AG08396 (cell line): ENCODE measurements at regions not wholly inside any gene's neighbourhood (a gene's known extent, or its start where the extent isn't known, plus 50 kb on each side); places are given as distances from the start of the nearest gene placed in this dataset.
"Not testable (repeated sequence)": the region's sequence is repeated elsewhere in the genome, so short reads cannot be mapped to it uniquely, and the experiment has no call there.

ENCODE experiments used
- DNase-seq: peaks from one replicate; pipeline ENCODE4 v3.0.0; 2012; ENCODE audit warnings: low spot score, mixed read lengths

GRCh38 chr13:65943708-65944107, 1286.4 kb downstream of the PCDH9 start:
- no peak for DNase-seq

- no peak for DNase-seq
These were observed 1287.1 kb downstream of the PCDH9 start for GRCh38 chr13:65943024-65943423.

DNA sequence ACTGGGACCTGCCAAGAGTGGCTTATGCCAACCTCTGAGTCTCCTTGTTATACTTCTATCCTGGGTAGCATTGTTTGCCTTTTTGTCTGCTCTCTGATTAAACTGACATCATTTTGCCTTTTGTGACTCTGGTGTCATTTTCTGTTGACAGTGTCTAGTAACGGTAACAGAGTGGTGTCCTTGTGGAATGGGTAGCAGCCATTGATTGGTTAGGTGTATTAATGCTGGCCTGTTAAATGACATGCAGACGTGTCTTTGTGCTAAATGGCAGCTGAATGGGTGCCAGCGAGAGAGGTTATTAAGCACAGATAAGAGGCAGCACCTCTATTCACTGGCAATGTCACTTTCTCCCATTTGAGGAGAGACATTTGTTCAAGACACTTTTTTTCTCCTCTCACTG, 1289.4 kb downstream of the PCDH9 start:
- DNase-seq, result no peak

DNA sequence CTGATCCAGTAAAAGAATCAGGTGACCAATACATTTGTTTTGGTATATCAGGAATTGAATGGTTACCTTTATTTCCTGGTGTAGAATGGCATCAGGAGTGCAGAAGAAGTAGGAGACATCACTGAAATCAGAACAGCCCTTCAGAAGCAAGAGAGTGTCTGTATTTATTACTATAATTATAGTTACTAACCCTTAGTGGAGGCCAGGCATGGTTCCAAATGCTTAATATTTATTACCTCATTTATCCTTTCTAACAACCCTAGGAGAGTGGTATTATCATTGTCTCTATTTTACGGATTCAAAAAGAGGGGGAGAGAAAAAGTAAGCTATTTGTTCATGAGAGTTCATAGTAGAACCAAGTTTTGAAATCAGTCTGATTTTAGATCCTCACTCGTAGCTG, 1292.9 kb downstream of the PCDH9 start:
- DNase-seq, result no peak

GRCh38 chr13:65936249-65936648, 1293.9 kb downstream of the PCDH9 start:
- no peak for DNase-seq

DNA sequence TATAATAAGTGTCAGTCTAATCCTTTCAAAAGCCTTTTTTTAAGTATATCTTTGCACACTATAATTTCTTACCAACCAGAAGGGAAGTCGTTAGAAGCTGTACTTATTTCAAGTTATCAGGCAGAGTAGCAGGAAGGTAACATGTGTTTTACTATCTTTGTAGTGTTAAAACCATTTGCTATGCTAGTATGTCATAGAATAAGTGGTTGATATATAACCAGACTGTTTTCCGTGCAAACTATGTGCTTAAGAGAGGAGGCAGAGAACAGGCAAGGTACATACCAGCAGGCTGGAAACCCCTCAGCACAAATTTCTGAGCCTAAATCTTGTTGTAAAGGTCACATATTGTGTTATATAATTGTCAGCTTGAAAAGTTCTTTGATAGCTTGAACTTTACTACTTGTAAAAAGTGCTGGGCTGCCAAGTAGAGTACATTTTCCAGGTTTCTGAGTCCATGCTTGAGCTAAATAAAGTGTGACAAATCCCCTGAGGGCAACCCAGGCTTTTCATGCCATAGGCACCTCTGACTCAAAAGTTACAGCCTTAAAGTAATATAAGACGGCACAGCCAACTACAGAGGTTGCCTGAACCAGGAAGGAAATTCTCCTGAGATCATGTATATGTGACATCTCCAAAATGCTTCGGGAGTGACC, 1297.4 kb downstream of the PCDH9 start:
- DNase-seq, result no peak

GRCh38 chr13:65932013-65932412, 1298.1 kb downstream of the PCDH9 start:
- DNase-seq, result no peak

DNA sequence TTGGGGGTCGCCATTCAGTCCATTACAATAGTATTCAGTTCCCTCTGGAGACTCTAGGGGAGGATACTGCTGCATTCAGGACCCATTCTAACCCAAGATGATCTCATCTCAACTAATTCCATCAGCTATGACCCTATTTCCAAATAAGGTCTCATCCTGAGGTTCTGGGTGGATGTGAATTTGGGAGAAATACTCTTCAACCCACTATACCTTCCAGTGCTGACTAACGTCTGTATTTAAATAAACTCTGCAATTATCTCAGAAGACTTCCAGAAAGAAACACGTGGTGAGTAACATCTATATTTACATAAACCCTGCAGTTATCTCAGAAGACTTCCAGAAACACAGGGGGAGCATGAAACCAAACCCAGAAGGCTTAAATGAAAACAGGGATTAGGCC, 1300.7 kb downstream of the PCDH9 start:
- no peak for DNase-seq

DNA sequence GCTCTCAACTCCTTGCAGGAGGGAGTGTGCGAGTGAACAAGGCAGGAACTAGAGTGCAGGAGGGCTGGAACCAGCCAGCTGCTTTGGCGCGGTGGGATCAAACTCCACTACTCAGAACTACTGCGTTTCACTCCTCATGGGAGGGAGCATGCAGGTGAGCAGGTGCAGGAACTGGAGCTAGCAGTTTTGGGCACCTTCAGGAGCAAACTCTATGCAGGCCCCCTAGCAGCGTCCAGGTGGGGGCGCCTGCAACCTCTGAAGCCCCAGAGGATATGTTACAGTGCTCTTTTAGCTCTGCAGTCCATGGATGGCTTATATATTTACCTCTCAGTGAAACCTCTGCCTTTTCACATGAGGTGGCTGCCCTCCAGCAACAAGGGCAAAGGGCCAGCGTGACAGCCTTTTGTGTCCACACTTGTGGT, 1303.4 kb downstream of the PCDH9 start:
- no peak for DNase-seq

GRCh38 chr13:65922846-65923245, 1307.3 kb downstream of the PCDH9 start:
- DNase-seq, result not testable (repeated sequence)

- DNase-seq, result no peak
These were observed 1308.2 kb downstream of the PCDH9 start for GRCh38 chr13:65921933-65922332.

- no peak for DNase-seq
These were observed 1312.4 kb downstream of the PCDH9 start for GRCh38 chr13:65917731-65918130.

DNA sequence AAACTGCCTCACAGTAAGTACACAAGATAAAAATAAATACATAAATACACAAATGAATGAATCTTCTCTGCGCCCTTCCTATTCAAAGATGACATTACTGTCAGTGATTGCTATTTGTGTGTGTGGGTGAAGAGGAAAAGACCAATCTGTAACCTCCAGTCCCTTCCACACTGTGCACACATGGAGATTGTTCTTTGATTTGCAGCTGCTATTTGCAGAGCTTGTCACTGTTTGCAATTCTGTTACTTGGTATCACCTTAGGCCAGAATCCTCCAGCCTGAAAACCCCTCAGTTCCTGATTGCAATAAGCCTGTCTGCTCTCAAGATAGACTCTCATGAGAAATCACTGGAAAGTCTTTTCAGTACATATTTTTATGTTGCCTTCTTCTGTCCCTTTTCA, 1314.9 kb downstream of the PCDH9 start:
- no peak for DNase-seq

- no peak for DNase-seq
These were observed 1315.4 kb downstream of the PCDH9 start for GRCh38 chr13:65914716-65915115.

DNA sequence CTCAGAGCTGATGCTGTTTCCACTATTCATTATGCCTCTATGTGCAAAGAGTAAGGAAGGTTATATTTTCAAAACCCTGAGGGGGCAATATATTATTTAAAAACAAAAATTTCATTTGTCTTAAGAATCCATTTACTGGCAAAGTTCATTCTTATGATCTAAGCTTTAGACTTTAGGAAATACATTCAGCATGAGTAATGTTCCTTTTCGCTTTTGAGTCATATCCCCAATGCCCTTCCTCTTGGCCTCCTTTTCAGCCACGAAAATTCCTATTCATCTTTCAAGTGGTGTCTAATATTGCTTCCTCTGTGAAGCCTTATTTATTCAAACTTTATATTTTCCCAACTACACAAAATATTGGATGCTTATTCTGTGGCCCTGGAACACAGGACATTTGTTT, 1317.0 kb downstream of the PCDH9 start:
- DNase-seq, result peak; percentile 24

GRCh38 chr13:65912516-65912915, 1317.6 kb downstream of the PCDH9 start:
- no peak for DNase-seq

GRCh38 chr13:65911546-65912193, 1318.5 kb downstream of the PCDH9 start:
- no peak for DNase-seq

GRCh38 chr13:65909501-65909900, 1320.6 kb downstream of the PCDH9 start:
- no peak for DNase-seq

DNA sequence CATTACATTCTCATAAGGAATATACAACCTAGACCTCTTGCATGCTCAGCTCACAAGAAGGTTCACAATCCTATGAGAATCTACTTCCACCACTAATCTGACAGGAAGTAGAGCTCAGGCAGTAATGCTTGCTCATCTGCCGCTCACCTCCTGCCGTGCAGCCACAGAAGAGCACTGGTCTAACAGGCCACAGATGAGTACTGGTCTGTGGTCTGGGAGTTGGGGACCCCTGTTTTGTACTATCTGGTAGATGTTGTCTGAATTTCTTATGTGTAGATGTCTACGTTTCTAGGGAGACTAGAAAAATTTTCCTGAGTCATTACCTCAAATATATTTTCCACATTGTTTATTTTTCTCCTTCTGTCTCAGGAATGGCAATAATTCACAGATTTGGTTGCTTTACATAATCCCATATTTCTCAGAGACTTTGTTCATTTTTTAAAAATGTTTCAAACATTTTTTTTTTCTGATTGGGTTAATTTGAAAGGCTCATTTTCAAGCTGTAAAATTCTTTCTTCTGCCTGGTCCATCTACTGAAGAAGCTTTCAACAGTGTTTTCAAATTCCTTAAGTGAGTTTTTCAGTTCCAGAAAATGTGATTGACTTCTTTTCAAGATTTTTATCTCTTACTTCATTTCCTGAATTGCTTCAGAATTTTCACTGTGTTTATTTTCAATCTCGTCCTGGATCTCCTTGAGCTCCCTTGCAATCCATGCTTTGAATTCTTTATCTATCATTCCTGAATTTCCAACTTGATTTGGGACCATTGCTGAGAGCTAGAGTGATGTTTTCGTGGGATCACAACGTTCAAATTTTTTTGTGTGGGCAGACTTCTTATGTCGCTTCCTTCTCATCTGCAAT, 1322.2 kb downstream of the PCDH9 start:
- no peak for DNase-seq

DNA sequence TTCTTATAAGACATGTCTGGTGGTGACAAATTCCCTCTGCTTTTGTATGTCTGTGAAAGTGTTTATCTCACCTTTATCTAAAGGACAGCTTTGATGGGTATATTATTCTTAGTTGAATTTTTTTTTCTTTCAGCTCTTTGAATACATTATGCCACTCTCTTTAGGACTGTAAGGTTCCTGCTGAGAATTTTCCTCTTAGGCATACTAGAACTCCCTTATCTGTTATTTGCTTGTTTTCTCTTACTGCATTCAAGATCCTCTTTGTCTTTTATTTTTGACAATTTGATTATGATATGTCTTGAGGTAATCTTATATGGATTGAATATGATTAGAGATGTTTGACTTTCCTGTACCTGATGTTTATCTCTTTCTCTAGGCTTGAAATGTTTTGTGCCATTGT, 1328.4 kb downstream of the PCDH9 start:
- DNase-seq, result no peak

DNA sequence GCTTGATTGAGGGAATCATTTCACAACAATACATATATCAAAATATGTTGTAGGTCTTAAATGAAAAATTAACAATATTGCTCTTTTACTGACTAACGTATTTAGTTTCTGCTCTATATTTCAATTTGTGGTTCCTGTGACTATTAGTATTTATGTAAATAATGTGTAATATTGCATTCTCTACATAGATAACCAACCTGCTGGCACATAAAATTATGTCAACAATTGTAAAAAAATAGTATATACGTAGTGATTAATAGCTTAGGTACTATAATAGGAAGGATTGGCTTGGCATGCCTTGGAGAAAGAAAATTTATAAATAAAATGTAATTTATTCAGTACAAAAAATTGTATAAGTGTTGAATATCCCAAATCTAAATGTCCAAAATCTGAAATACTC, 1336.1 kb downstream of the PCDH9 start:
- DNase-seq, result no peak

- no peak for DNase-seq
These were observed 1337.3 kb downstream of the PCDH9 start for GRCh38 chr13:65892859-65893258.

GRCh38 chr13:65889368-65889767, 1340.8 kb downstream of the PCDH9 start:
- no peak for DNase-seq
